Loucy (cell line): ENCODE measurements at regions not wholly inside any gene's neighbourhood (a gene's known extent, or its start where the extent isn't known, plus 50 kb on each side); places are given as distances from the start of the nearest gene placed in this dataset.
A peak's percentile ranks its signal among the peaks of the same experiment; 100 is the strongest.
"Not testable (repeated sequence)": the region's sequence is repeated elsewhere in the genome, so short reads cannot be mapped to it uniquely, and the experiment has no call there.

ENCODE experiments used
- H2AFZ ChIP-seq: fragments of 200-600 bp; sonication (generic); 2 replicates; pipeline ENCODE4 v1.6.0; 2016; ENCODE audit warnings: antibody characterized with exemption, mild to moderate bottlenecking, low read length, moderate library complexity
- H3F3A ChIP-seq: fragments of 200-600 bp; 2 replicates; pipeline ENCODE4 v1.6.0; 2016; ENCODE audit warnings: antibody characterized with exemption, low read depth, mild to moderate bottlenecking
- H3K27me3 ChIP-seq: fragments of 200-600 bp; sonication (generic); 2 replicates; pipeline ENCODE4 v1.6.1; 2014; ENCODE audit warnings: low read length, mild to moderate bottlenecking; ENCODE audit not compliant: insufficient read depth, poor library complexity, severe bottlenecking
- H3K36me3 ChIP-seq: fragments of 200-600 bp; sonication (generic); 2 replicates; pipeline ENCODE4 v1.6.1; 2016; ENCODE audit warnings: low read length; ENCODE audit not compliant: insufficient read depth
- H3K4me1 ChIP-seq: fragments of 200-600 bp; sonication (generic); 2 replicates; pipeline ENCODE4 v1.5.1; 2014; ENCODE audit warnings: low read length, mild to moderate bottlenecking; ENCODE audit not compliant: insufficient read depth, poor library complexity, severe bottlenecking
- H3K4me2 ChIP-seq: fragments of 200-600 bp; sonication (generic); 2 replicates; pipeline ENCODE4 v1.6.0; 2014; ENCODE audit warnings: antibody characterized with exemption, low read length, low read depth, mild to moderate bottlenecking; ENCODE audit not compliant: poor library complexity, severe bottlenecking
- H3K4me3 ChIP-seq: fragments of 200-600 bp; sonication (generic); 2 replicates; pipeline ENCODE4 v1.5.1; 2014; ENCODE audit warnings: low read length, mild to moderate bottlenecking, mixed read lengths; ENCODE audit not compliant: poor library complexity, severe bottlenecking
- H3K79me2 ChIP-seq: fragments of 200-600 bp; sonication (generic); 2 replicates; pipeline ENCODE4 v1.6.1; 2014; ENCODE audit warnings: low read length; ENCODE audit not compliant: insufficient read depth
- H3K9ac ChIP-seq: fragments of 200-600 bp; sonication (generic); 2 replicates; pipeline ENCODE4 v1.6.0; 2014; ENCODE audit warnings: mild to moderate bottlenecking, low read depth, low read length, moderate library complexity; ENCODE audit not compliant: poor library complexity, severe bottlenecking
- H3K9me2 ChIP-seq: fragments of 200-600 bp; sonication (generic); replicated peaks from 2 replicates; pipeline ENCODE4 v1.6.1; 2016; ENCODE audit warnings: low read depth, low read length, mixed read lengths
- H3K9me3 ChIP-seq: fragments of 200-600 bp; sonication (generic); 2 replicates; pipeline ENCODE4 v1.6.1; 2014; ENCODE audit warnings: mild to moderate bottlenecking, antibody characterized with exemption, low read length, low read depth; ENCODE audit not compliant: insufficient read depth
- H4K20me1 ChIP-seq: fragments of 200-600 bp; sonication (generic); 2 replicates; pipeline ENCODE4 v1.6.0; 2014; ENCODE audit warnings: antibody characterized with exemption, low read length, mild to moderate bottlenecking; ENCODE audit not compliant: insufficient read depth, poor library complexity, severe bottlenecking
- CTCF ChIP-seq: fragments of 200-600 bp; sonication (generic); conservative IDR thresholded peaks from 2 replicates; pipeline ENCODE4 v1.5.1; 2014; ENCODE audit warnings: mild to moderate bottlenecking, antibody characterized with exemption, low read length
- EZH2phosphoT487 ChIP-seq: fragments of 200-600 bp; IDR thresholded peaks from 2 replicates; pipeline ENCODE4 v1.6.1; 2018; ENCODE audit warnings: antibody characterized with exemption, mild to moderate bottlenecking, moderate library complexity, borderline replicate concordance

GRCh38 chr15:45869034-45869668, 234.3 kb downstream of the SQOR start:
- peak overlapping the region; percentile 51 for H3K4me2 ChIP-seq
- no peaks in the 10 kb centered on the region for H3K27me3 ChIP-seq
- no peaks in the 10 kb centered on the region for H3K79me2 ChIP-seq
- H4K20me1 ChIP-seq = no peaks in the 10 kb centered on the region
- H3K4me3 ChIP-seq = peak overlapping the region; percentile 8
- H2AFZ ChIP-seq = no peak overlapping the region
- no peak for TF ChIP-seq CTCF
- TF ChIP-seq EZH2phosphoT487 = no peak
- no peak overlapping the region for H3K9ac ChIP-seq
- no peaks in the 10 kb centered on the region for H3K36me3 ChIP-seq
- no peaks in the 10 kb centered on the region for H3K9me2 ChIP-seq
- no peaks in the 10 kb centered on the region for H3F3A ChIP-seq
- no peaks in the 10 kb centered on the region; the same call in 1 of the 2 replicates for H3K9me3 ChIP-seq
- peaks cover 16% of the 10 kb centered on the region for H3K4me1 ChIP-seq

- Histone ChIP-seq H4K20me1 (no peaks in the 10 kb centered on the region), H3K4me2 (no peak overlapping the region), H3K36me3 (no peaks in the 10 kb centered on the region), H3K9me3 (no peaks in the 10 kb centered on the region; the same call in 1 of the 2 replicates), H3F3A (no peaks in the 10 kb centered on the region), H3K4me3 (no peak overlapping the region), H3K9ac (no peak overlapping the region), H2AFZ (no peak overlapping the region), H3K27me3 (no peaks in the 10 kb centered on the region), H3K9me2 (no peaks in the 10 kb centered on the region), H3K4me1 (peaks cover 16% of the 10 kb centered on the region), H3K79me2 (no peaks in the 10 kb centered on the region)
- TF ChIP-seq CTCF = no peak
- TF ChIP-seq EZH2phosphoT487 = no peak
These were observed 236.5 kb downstream of the SQOR start for GRCh38 chr15:45871121-45871855.

GRCh38 chr15:45873781-45874180, 239.0 kb downstream of the SQOR start:
- Histone ChIP-seq H3K79me2 (no peaks in the 10 kb centered on the region), H3K9me3 (no peaks in the 10 kb centered on the region; the same call in 1 of the 2 replicates), H2AFZ (no peak overlapping the region), H3K9me2 (no peaks in the 10 kb centered on the region), H3K4me2 (no peak overlapping the region), H3K27me3 (no peaks in the 10 kb centered on the region), H3K4me3 (no peak overlapping the region), H3F3A (no peaks in the 10 kb centered on the region), H3K36me3 (no peaks in the 10 kb centered on the region), H3K4me1 (peaks cover 8% of the 10 kb centered on the region), H4K20me1 (no peaks in the 10 kb centered on the region), H3K9ac (no peak overlapping the region)
- TF ChIP-seq EZH2phosphoT487 (no peak), CTCF (no peak)

- not testable (repeated sequence) for H2AFZ ChIP-seq, H3K4me3 ChIP-seq, H3K9ac ChIP-seq, H3K36me3 ChIP-seq, H3K9me2 ChIP-seq, H3K79me2 ChIP-seq, H3F3A ChIP-seq, H3K9me3 ChIP-seq, H4K20me1 ChIP-seq, H3K4me2 ChIP-seq, H3K27me3 ChIP-seq, H3K4me1 ChIP-seq
These were observed 239.7 kb downstream of the SQOR start for GRCh38 chr15:45874566-45874965.
